GM19099 (cell line): ENCODE measurements at regions not wholly inside any gene's neighbourhood (a gene's known extent, or its start where the extent isn't known, plus 50 kb on each side); places are given as distances from the start of the nearest gene placed in this dataset.

ENCODE experiments used
- POLR2A ChIP-seq: IDR thresholded peaks from 3 replicates; pipeline ENCODE4 v1.6.1; 2011; ENCODE audit warnings: low read depth; ENCODE audit not compliant: insufficient read length; ENCODE audit errors: extremely low read depth

- TF ChIP-seq POLR2A, result no peak
Measured at GRCh38 chr6:56869346-56869745, 85.6 kb upstream of the BEND6 start.

- no peak for TF ChIP-seq POLR2A
Measured at GRCh38 chr6:56868687-56869086, 86.2 kb upstream of the BEND6 start.

GRCh38 chr6:56866917-56867522 is 87.9 kb upstream of the BEND6 start:
- TF ChIP-seq POLR2A, result no peak

- no peak for TF ChIP-seq POLR2A
Measured at GRCh38 chr6:56865081-56865875, 89.6 kb upstream of the BEND6 start.

GRCh38 chr6:56864171-56864616 is 90.7 kb upstream of the BEND6 start:
- TF ChIP-seq POLR2A, result no peak

GRCh38 chr6:56863366-56863765 is 91.5 kb upstream of the BEND6 start:
- no peak for TF ChIP-seq POLR2A

GRCh38 chr6:56862415-56863175 is 92.3 kb upstream of the BEND6 start:
- no peak for TF ChIP-seq POLR2A

- no peak for TF ChIP-seq POLR2A
Measured at GRCh38 chr6:56860475-56860874, 94.4 kb upstream of the BEND6 start.

- TF ChIP-seq POLR2A, result no peak
Measured at GRCh38 chr6:56856036-56856580, 98.8 kb upstream of the BEND6 start.

GRCh38 chr6:56854086-56854485 is 100.8 kb upstream of the BEND6 start:
- no peak for TF ChIP-seq POLR2A

- no peak for TF ChIP-seq POLR2A
Measured at GRCh38 chr6:56853541-56853940, 101.4 kb upstream of the BEND6 start.

GRCh38 chr6:56852260-56853010 is 102.5 kb upstream of the BEND6 start:
- TF ChIP-seq POLR2A, result no peak

- peak; percentile 50 for TF ChIP-seq POLR2A
Measured at GRCh38 chr6:56851541-56852259, 103.2 kb upstream of the BEND6 start.

- no peak for TF ChIP-seq POLR2A
Measured at GRCh38 chr6:56851074-56851473, 103.8 kb upstream of the BEND6 start.
